Stomach (tissue), 4 donors: ENCODE measurements at regions not wholly inside any gene's neighbourhood (a gene's known extent, or its start where the extent isn't known, plus 50 kb on each side); places are given as distances from the start of the nearest gene placed in this dataset.

Source experiments
- CTCF ChIP-seq, 7 experiments: fragments of 450-650 bp in 4 of 7; fragments of 200-600 bp in 3 of 7; sonication (generic) in 3 of 7; IDR thresholded peaks; one replicate each; pipeline ENCODE4 v1.5.1; 2016 to 2019; ENCODE audit warnings: antibody characterized with exemption in 7 of 7, control low read depth in 2 of 7, mild to moderate bottlenecking in 1 of 7
- EP300 ChIP-seq: sonication (generic); formaldehyde crosslinking; IDR thresholded peaks from one replicate; pipeline ENCODE4 v1.6.1; 2017; ENCODE audit warnings: antibody characterized with exemption
- POLR2A ChIP-seq, 4 donors: fragments of 450-650 bp; IDR thresholded peaks; one replicate each; pipeline ENCODE4 v1.6.1; 2016; ENCODE audit warnings: antibody characterized with exemption in 4 of 4, control low read depth in 2 of 4, mild to moderate bottlenecking in 1 of 4, moderate library complexity in 1 of 4
- POLR2AphosphoS5 ChIP-seq, 3 donors: sonication (generic); formaldehyde crosslinking; IDR thresholded peaks; one replicate each; pipeline ENCODE4 v1.6.1; 2016; ENCODE audit warnings: antibody characterized with exemption in 3 of 3

GRCh38 chr9:38146844-38147243 lies 77.8 kb upstream of the SHB start:
- TF ChIP-seq POLR2AphosphoS5 (IDR thresholded peaks at IDR 0.05) = no peak
- no peak for TF ChIP-seq POLR2A (IDR thresholded peaks at IDR 0.05)
- no peak for TF ChIP-seq CTCF (IDR thresholded peaks at IDR 0.05)
- no peak for TF ChIP-seq EP300
